NCI-H2196 treated with DMSO at 0.1 percent for 48 hours (cell line): ENCODE measurements at regions not wholly inside any gene's neighbourhood (a gene's known extent, or its start where the extent isn't known, plus 50 kb on each side); places are given as distances from the start of the nearest gene placed in this dataset.

Source experiments
- DNase-seq: peaks from one replicate; lab custom pipeline; 2025; ENCODE audit not compliant: unreplicated experiment; lab: John Stamatoyannopoulos, UW

- DNase-seq = no peak
Measured at GRCh38 chr2:139067072-139067471, 286.9 kb upstream of the NXPH2 start.

- DNase-seq = no peak
Measured at GRCh38 chr2:139064159-139064558, 284.0 kb upstream of the NXPH2 start.

DNA sequence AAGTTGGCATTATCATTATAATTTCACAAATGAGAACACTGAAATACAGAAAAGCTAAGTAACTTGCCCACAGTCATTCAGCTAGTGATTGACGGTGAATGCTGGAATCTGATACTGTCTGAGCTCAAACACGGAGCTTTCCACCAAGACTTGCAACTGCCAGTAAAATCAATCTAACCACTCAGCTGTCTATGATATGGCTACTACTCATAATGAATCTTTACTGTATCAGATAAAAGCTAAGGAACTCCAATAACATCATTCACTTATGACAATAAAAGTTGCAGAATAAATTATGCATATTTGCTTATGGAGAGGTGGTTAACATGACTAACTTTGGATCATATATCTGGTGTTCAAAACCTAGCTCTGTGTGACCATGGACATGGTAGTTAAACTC lies 279.4 kb upstream of the NXPH2 start:
- no peak for DNase-seq

- DNase-seq = no peak
Measured at GRCh38 chr2:139055202-139055601, 275.0 kb upstream of the NXPH2 start.

- DNase-seq = no peak
Measured at GRCh38 chr2:139048017-139048416, 267.8 kb upstream of the NXPH2 start.

GRCh38 chr2:139045524-139045923 lies 265.3 kb upstream of the NXPH2 start:
- no peak for DNase-seq

DNA sequence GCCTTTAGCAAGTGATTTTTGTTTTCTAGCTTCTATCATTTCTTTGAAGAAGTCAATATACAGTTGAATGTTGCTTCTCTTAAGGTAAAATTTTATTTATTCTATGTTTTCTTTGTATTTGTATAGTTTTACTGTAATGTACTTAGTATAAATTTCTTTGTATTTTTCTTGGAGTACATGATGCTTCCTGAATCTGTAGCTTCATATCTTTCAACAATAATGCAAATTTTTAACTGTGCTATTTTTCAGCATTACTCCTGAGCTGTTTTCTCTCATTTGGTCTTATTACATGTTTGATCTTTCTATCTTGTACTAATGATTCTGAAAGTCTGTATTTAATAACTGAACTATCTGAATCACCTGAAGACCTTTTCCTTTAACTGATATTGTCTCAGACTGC lies 253.9 kb upstream of the NXPH2 start:
- no peak for DNase-seq

DNA sequence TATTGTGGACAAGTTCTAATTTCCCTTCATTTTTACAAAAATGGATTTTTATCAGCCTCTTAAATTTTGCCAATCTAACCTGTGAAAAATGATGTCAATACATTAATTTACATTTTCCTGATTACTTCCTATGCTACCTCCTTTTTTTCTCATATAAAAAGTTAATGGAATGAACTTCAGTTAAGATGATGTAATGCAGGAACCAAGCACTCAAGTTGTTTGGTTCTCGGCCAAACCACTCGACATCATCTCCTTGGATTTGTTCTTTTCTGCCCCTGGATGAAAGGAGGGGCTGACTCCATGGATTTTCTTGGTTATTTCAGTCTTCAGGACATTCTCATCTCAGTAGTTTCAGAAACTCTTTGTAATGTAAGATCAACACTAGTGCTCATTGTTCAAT lies 253.1 kb upstream of the NXPH2 start:
- DNase-seq = no peak

- DNase-seq = no peak
Measured at GRCh38 chr2:139031722-139032121, 251.5 kb upstream of the NXPH2 start.

- DNase-seq = no peak
Measured at GRCh38 chr2:139020287-139020686, 240.1 kb upstream of the NXPH2 start.

DNA sequence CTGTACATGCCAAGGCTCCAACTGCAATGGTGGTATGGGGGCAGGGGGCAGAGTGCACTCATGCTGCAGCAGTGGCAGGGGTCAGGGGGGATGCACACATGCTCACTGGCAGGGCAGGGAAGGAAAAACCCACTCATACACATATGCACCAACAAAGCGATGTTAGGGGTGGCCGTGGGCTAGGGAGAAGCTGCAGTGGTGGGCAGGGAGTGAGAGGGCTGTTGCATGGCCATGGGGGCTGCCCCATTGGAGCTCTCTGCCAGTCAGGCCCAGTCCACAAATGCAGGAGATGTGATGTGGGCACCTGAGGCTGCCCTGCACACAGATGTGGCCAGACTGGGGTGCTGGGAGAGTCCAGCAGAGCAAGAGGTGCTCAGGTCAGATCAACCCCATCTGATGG lies 238.1 kb upstream of the NXPH2 start:
- DNase-seq = no peak

- no peak for DNase-seq
Measured at GRCh38 chr2:139007130-139007529, 226.9 kb upstream of the NXPH2 start.

DNA sequence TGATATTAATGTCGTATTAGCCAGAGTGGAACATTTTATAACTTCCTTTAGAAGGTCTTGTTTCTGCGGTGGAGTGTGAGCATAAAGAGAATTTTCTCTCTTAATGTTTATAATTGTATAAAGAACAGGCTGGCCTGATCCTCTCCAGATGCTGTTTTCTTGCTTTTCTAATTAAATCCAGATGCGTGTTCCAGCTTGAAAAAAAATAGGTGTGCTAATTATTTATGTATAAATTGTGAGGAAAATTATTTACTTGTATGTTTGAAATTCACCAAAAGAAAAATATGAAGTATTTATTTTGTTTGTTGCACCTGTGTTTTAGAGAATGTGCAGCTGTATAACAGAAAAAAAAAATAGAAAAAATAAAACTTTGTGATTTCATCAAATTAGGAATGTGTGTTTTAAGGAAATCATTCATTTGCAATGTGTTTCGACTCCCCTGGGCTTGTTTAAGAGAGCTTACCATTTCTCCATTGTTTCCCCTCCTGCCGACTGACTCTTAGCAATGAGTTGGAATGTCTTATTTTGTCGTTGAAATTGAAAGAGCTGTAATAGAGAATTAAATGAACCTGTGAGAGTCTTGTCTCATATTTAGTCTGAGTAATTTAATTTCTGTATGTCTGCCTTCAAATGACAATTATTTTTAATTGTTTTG lies 220.1 kb upstream of the NXPH2 start:
- no peak for DNase-seq

- DNase-seq = no peak
Measured at GRCh38 chr2:138997856-138998517, 217.8 kb upstream of the NXPH2 start.

GRCh38 chr2:138997346-138997745 lies 217.2 kb upstream of the NXPH2 start:
- DNase-seq = no peak

GRCh38 chr2:138994502-138994901 lies 214.3 kb upstream of the NXPH2 start:
- DNase-seq = no peak

- no peak for DNase-seq
Measured at GRCh38 chr2:138985881-138986280, 205.7 kb upstream of the NXPH2 start.

- DNase-seq = no peak
Measured at GRCh38 chr2:138979131-138979785, 199.1 kb upstream of the NXPH2 start.

- DNase-seq = no peak
Measured at GRCh38 chr2:138974651-138975050, 194.5 kb upstream of the NXPH2 start.

DNA sequence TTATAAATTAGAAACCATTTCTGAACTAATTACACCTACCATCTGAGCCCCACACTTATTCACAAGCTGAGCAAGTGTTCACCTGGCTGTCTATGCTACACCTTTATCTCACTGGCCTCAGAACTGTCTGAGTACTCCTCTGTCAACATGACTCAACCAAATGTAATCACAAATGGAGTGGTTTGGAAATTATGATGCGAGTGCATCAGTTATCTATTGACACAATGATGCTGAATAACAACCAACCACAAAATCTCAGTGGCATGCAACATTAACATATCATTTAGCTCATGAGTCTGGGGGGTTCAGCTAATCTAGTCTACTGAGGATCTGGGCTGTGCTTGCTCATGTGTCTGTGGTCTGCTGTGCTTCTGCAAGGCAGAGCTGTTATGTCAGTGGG lies 184.2 kb upstream of the NXPH2 start:
- no peak for DNase-seq

GRCh38 chr2:138962686-138963085 lies 182.5 kb upstream of the NXPH2 start:
- DNase-seq = no peak

- no peak for DNase-seq
Measured at GRCh38 chr2:138960191-138960590, 180.0 kb upstream of the NXPH2 start.
